ENCODE measurements at regions not wholly inside any gene's neighbourhood (a gene's known extent, or its start where the extent isn't known, plus 50 kb on each side); places are given as distances from the start of the nearest gene placed in this dataset.
"Not testable (repeated sequence)": the region's sequence is repeated elsewhere in the genome, so short reads cannot be mapped to it uniquely, and the experiment has no call there.

DNA sequence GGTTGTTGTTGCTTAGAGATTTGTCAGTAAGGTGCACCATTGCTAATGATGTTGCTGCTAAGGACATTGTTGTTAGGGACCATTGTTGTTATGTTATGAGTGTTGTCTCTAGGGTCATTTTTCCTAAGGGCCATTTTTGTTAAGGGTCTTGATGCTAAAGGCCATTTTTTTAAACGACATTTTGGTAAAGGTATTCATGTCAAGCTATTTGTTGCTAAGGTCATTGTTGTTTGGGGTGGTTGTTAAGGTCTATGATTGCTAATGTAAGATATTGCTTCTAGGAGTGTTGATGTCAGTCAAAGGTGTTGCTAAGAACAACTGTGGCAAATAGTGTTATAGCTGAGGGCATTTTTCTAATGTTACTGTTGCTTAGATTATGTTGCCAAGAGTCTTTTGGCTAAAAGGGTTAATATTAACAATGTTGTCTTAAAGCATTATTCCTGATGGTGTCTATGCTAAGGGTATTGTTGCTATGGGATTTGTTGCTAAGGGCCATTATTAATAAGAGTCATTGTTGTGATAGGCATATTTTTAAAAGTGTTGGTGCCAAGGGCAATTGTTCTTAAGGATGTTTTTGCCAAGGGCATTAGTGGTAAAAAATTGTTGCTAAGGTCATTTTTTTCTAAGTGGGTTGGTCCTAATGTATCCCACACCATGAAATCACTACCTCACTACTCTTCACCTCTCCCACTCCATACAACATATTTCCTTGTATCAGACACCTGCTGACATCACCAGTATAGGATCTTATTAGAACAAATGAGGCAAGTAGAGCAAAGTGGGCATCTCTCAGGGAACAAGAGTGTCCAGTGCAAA lies 56.2 kb downstream of the SPATA31A6 start:
- H3K27me3 ChIP-seq (ENCODE audit: control insufficient read depth, insufficient read depth, low read length); H3K36me3 ChIP-seq (ENCODE audit: control insufficient read depth, insufficient read depth, low read length); POLR2A ChIA-PET; CTCF ChIA-PET; DNase-seq (ENCODE audit: low read depth); H3K4me3 ChIP-seq (ENCODE audit: low read depth, low read length): not testable (repeated sequence)

DNA sequence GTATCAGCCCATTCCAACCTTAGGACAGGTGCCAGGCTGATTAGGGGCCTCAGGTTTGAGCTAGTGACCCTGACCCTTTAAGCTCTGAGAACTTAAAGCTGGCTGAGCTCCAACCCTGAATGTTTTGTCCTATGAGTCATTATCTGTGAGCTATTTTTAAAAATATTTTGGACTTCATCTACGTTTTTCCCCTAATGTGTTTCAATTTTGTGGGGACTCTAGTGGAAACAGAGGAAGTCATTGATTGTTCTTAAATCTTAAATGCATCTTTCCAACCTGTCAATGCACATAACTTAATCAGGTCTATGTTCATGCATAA lies 56.8 kb downstream of the SPATA31A6 start:
- POLR2A ChIA-PET; CTCF ChIA-PET; H3K36me3 ChIP-seq (ENCODE audit: control insufficient read depth, insufficient read depth, low read length); DNase-seq (ENCODE audit: low read depth); H3K27me3 ChIP-seq (ENCODE audit: control insufficient read depth, insufficient read depth, low read length); H3K4me3 ChIP-seq (ENCODE audit: low read depth, low read length): not testable (repeated sequence)

DNA sequence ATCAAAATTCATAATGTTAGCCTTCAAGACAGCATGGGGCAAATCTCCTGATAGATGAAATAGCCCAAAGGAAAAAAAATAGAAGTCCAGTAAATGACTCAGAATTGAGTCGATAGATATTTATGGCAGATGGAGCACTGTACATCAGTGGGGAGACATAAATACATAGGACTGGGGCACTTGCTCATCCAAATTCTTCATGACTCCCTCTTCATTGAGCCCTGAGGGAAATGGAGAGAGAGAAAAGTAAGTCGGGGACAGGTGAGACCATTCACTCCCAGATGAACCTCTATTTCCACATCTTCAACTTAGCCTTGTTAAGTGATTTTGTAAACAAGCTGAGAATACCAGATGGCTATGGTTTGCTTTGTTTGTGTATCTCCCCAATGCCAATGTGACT lies 59.8 kb downstream of the SPATA31A6 start:
- DNase-seq (ENCODE audit: low read depth); H3K4me3 ChIP-seq (ENCODE audit: low read depth, low read length); H3K27me3 ChIP-seq (ENCODE audit: control insufficient read depth, insufficient read depth, low read length); H3K36me3 ChIP-seq (ENCODE audit: control insufficient read depth, insufficient read depth, low read length); POLR2A ChIA-PET; CTCF ChIA-PET: not testable (repeated sequence)

DNA sequence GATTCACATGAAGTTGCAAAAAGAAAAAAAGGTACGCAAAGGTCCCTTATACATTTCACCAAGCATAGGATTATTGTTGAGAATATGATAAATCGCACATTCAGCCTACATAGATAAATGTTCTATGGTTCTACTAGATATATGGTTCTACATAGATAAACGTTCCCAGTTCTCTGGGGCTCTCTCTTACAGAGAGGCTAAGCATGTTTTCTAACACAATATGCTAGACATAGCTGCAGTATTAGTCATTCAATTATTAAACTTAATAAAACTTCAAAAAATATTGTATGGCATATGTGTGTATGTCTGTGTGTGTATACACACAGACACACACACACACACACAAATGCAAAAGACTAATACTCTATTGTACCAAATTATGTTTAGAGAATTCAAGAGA lies 60.4 kb downstream of the SPATA31A6 start:
- DNase-seq (ENCODE audit: low read depth); H3K36me3 ChIP-seq (ENCODE audit: control insufficient read depth, insufficient read depth, low read length); H3K27me3 ChIP-seq (ENCODE audit: control insufficient read depth, insufficient read depth, low read length); CTCF ChIA-PET; POLR2A ChIA-PET; H3K4me3 ChIP-seq (ENCODE audit: low read depth, low read length): not testable (repeated sequence)

DNA sequence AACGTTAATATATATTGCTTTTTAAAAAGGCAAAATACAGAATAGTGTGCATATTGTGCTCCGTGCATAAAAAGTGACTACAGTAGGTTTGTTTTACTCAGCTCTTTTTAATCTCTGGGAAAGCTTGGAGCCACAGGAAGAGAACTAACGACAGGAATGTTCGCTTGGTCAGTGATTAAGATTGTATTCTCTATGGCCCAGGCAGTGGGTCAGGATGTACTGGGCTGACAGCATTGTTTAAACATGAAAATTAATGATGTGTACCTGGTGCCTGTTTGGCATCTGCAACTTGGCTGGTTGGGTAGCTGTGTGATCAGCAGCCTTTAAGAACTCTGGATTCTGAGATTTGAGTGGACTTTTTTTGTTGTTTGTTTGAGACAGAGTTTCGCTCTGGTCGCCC lies 85.3 kb downstream of the SPATA31A6 start:
- CTCF ChIA-PET, result not testable (repeated sequence)

DNA sequence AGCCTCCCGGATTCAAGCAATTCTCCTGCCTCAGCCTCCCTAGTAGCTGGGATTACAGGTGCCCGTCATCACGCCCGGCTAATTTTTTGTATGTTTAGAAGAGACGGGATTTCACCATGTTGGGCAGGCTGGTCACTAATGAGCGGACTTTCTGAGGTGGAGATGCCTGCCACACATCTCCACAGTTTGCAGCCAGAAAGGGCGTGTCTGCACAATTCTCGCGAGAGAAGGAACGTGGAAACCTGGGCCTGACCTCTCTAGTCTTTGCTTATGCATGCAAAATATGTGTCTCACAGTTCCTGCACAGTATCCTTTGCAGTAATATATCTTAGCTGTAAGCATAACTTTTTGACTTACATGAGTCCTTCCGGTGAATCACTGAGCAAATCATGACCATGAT lies 85.7 kb downstream of the SPATA31A6 start:
- CTCF ChIA-PET; H3K27me3 ChIP-seq (ENCODE audit: control insufficient read depth, insufficient read depth, low read length); H3K36me3 ChIP-seq (ENCODE audit: control insufficient read depth, insufficient read depth, low read length); POLR2A ChIA-PET; DNase-seq (ENCODE audit: low read depth); H3K4me3 ChIP-seq (ENCODE audit: low read depth, low read length): not testable (repeated sequence)

More for the DNA sequence above, 85.3 kb downstream of the SPATA31A6 start:
- H3K27me3 ChIP-seq (ENCODE audit: control insufficient read depth, insufficient read depth, low read length); POLR2A ChIA-PET; H3K4me3 ChIP-seq (ENCODE audit: low read depth, low read length); H3K36me3 ChIP-seq (ENCODE audit: control insufficient read depth, insufficient read depth, low read length); DNase-seq (ENCODE audit: low read depth): not testable (repeated sequence)

DNA sequence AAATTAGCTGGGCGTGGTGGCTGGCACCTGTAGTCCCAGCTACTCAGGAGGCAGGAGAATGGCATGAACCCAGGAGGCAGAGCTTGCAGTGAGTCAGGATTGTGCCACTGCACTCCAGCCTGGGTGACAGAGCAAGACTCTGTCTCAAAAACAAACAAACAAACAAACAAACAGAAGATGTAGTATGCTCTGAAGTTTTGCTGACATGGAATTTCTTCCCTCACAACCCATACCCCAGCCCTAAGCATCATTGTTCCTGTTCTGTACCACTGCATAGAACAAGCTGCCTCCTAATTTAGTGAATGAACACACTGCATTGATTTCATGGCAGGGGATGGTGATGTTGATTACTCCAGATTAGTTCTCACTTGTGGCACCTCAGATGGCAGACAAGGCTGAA lies 89.7 kb downstream of the SPATA31A6 start:
- DNase-seq (ENCODE audit: low read depth); CTCF ChIA-PET; H3K36me3 ChIP-seq (ENCODE audit: control insufficient read depth, insufficient read depth, low read length); POLR2A ChIA-PET; H3K27me3 ChIP-seq (ENCODE audit: control insufficient read depth, insufficient read depth, low read length); H3K4me3 ChIP-seq (ENCODE audit: low read depth, low read length): not testable (repeated sequence)

DNA sequence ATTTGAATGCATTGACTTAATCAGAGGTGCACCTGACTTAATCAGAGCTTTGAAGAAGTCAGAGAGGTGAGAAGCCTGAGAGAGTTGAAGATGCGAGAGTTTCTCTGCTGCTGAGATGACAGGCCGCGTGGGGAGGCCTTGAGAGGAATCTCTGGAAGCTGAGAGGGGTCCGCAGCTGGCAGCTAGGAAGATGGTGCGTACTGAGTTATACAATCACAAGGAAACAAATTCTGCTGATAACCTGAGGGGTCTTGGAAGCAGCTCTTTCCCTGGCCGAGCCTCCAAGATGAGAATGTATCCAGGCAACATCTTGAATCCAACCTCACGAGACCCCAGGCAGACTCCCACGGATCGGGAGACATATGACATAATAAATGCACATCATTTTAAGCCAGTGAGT lies 91.7 kb downstream of the SPATA31A6 start:
- TF ChIP-seq, protein P1, sequence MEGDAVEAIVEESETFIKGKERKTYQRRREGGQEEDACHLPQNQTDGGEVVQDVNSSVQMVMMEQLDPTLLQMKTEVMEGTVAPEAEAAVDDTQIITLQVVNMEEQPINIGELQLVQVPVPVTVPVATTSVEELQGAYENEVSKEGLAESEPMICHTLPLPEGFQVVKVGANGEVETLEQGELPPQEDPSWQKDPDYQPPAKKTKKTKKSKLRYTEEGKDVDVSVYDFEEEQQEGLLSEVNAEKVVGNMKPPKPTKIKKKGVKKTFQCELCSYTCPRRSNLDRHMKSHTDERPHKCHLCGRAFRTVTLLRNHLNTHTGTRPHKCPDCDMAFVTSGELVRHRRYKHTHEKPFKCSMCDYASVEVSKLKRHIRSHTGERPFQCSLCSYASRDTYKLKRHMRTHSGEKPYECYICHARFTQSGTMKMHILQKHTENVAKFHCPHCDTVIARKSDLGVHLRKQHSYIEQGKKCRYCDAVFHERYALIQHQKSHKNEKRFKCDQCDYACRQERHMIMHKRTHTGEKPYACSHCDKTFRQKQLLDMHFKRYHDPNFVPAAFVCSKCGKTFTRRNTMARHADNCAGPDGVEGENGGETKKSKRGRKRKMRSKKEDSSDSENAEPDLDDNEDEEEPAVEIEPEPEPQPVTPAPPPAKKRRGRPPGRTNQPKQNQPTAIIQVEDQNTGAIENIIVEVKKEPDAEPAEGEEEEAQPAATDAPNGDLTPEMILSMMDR (IDR thresholded peaks at IDR 0.05; ENCODE audit: insufficient read depth, low read depth, low read length), result no peak
- DNase-seq (ENCODE audit: low read depth), result no peak
- POLR2A ChIA-PET, result no interaction called here
- H3K27me3 ChIP-seq (ENCODE audit: control insufficient read depth, insufficient read depth, low read length), result no peaks in the 10 kb centered on the region
- no peaks in the 10 kb centered on the region for H3K36me3 ChIP-seq (ENCODE audit: control insufficient read depth, insufficient read depth, low read length)
- no peak overlapping the region for H3K4me3 ChIP-seq (ENCODE audit: low read depth, low read length)
- CTCF ChIA-PET, result no interaction called here

DNA sequence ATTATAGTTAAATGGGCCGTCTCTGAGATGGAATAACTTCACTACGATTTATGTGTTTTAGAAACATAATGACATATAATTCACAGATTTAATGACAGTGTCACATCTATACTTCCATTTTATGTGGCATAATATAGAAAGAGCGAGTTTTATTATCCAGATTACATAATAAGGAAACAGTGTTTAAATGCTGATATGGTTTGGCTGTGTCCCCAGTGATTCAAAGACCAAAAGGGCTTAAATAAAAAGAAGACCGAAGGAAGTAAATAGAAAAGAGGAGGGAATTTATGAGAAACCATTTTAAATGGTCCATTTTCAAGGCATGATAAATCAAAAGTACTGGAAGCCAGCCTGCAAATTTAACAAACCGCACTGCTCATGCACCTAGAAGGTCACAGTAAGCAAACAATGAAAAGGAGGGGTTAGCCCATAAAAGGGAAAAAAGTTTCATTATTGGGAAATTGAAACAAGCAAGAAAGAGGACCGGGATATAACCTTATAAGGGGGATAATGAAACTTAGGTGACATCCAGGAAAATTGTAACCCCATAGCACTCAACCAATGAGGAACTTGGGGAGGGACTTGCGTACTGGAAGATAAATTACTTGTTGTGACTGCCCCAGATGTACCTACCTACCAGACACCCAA lies 99.2 kb downstream of the SPATA31A6 start:
- H3K4me3 ChIP-seq (ENCODE audit: low read depth, low read length); H3K27me3 ChIP-seq (ENCODE audit: control insufficient read depth, insufficient read depth, low read length); POLR2A ChIA-PET; CTCF ChIA-PET; DNase-seq (ENCODE audit: low read depth); H3K36me3 ChIP-seq (ENCODE audit: control insufficient read depth, insufficient read depth, low read length): not testable (repeated sequence)

DNA sequence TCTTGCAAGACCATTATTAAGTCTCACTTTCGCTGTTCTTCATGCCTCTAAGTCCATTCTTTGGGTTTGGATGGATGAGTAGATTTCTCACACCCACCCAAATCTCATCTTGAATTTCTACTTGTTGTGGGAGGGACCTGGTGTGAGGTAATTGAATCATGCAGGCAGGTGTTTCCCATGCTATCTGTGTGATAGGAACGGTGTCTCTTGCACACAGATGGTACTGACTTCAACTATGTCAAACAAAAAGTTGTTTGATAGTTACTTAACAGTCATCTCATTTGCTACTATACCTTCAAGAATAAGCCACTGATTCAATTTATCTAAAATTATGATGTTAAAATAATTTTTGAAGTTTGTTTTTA lies 99.7 kb downstream of the SPATA31A6 start:
- POLR2A ChIA-PET; H3K4me3 ChIP-seq (ENCODE audit: low read depth, low read length); CTCF ChIA-PET; H3K27me3 ChIP-seq (ENCODE audit: control insufficient read depth, insufficient read depth, low read length); H3K36me3 ChIP-seq (ENCODE audit: control insufficient read depth, insufficient read depth, low read length); DNase-seq (ENCODE audit: low read depth): not testable (repeated sequence)

DNA sequence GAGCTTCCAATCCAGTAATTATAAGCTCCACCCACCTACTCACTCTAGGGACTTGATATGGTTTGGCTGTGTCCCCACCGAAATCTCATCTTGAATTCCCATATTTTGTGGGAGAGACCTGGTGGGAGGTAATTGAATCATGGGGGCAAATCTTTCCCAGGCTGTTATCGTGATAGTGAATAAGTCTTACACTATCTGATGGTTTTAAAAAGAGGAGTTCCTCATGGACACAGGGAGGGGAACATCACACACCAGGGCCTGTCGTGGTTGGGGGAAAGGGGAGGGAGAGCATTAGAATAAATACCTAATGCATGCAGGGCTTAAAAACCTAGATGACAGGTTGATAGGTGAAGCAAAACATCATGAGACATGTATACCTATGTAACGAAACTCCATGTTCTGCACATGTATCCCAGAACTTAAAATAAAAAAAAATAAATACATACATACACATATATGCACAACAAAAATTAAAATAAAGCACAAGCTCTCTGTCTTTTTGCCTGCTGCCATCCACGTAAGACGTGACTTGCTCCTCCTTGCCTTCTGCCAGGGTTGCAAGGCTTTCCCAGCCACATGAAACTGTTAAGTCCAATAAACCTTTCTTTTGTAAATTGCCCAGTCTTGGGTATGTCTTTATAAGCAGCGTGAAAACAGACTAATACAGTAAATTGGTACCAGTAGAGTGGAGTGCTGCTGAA lies 102.8 kb downstream of the SPATA31A6 start:
- POLR2A ChIA-PET; DNase-seq (ENCODE audit: low read depth); H3K4me3 ChIP-seq (ENCODE audit: low read depth, low read length); H3K27me3 ChIP-seq (ENCODE audit: control insufficient read depth, insufficient read depth, low read length); CTCF ChIA-PET; H3K36me3 ChIP-seq (ENCODE audit: control insufficient read depth, insufficient read depth, low read length): not testable (repeated sequence)

All from BJ (cell line).